HepG2 (cell line): ENCODE measurements at regions not wholly inside any gene's neighbourhood (a gene's known extent, or its start where the extent isn't known, plus 50 kb on each side); places are given as distances from the start of the nearest gene placed in this dataset.

Source experiments
- ATAC-seq: fragments of 200-7000 bp; cut with Tn5 transposase; 3 replicates; pipeline ENCODE4 v1.9.1; 2020; ENCODE audit warnings: mild to moderate bottlenecking, moderate library complexity
- BruUV-seq: library from RNA; stranded (reverse); fragments of 400-500 nt; replicated peaks from 2 replicates; lab custom pipeline; 2021; lab: Mats Ljungman, UMichigan
- CTCF ChIA-PET: fragments of 300-600 bp; formaldehyde crosslinking; extraction: SDS; loops from one replicate; lab custom pipeline; 2021; ENCODE audit warnings: low total read pairs, inconsistent platforms, low intra/inter-chr PET ratio; lab: Yijun Ruan, JAX
- POLR2A ChIA-PET: fragments of 350-600 bp; sonication (Branson Sonifier 250); formaldehyde crosslinking; loops from one replicate; lab custom pipeline; 2020; ENCODE audit warnings: antibody characterized with exemption, inconsistent platforms; lab: Yijun Ruan, JAX
- DNase-seq: peaks from one replicate; pipeline ENCODE4 v3.0.0-alpha.2; 2015; ENCODE audit warnings: low spot score
- FAIRE-seq: peaks from 3 replicates; lab custom pipeline; 2011; peaks lifted over from hg19 to GRCh38; lab: Jason Lieb, UNC
- H2AFZ ChIP-seq: one replicate; pipeline ENCODE4 v1.6.1; 2011; ENCODE audit warnings: low read length, inconsistent platforms
- H3K27ac ChIP-seq: fragments of 300-600 bp; 3 replicates; pipeline ENCODE4 v1.8.0; 2011; ENCODE audit warnings: mixed run types, mild to moderate bottlenecking, mixed read lengths, low read length, inconsistent platforms; ENCODE audit not compliant: insufficient read depth; ENCODE audit errors: extremely low read length
- H3K27me3 ChIP-seq, 2 experiments: fragments of 200-600 bp in 1 of 2; 2 replicates in 1 of 2; 3 replicates in 1 of 2; pipeline versions ENCODE4 v1.6.0 to v1.8.0; 2011; ENCODE audit warnings: low read length in 2 of 2, mild to moderate bottlenecking in 2 of 2, moderate library complexity in 2 of 2, inconsistent platforms in 1 of 2; ENCODE audit not compliant: insufficient read depth in 2 of 2, control insufficient read depth in 1 of 2
- H3K36me3 ChIP-seq, 2 experiments: fragments of 200-600 bp in 1 of 2; replicated peaks in 1 of 2; 2 replicates in 1 of 2; 3 replicates in 1 of 2; pipeline versions ENCODE4 v1.5.1 to v1.8.0; 2011; ENCODE audit warnings: low read length in 2 of 2, inconsistent platforms in 1 of 2; ENCODE audit not compliant: insufficient read depth in 2 of 2, control insufficient read depth in 1 of 2
- H3K4me1 ChIP-seq: 2 replicates; pipeline ENCODE4 v1.5.1; 2012; ENCODE audit warnings: low read length, inconsistent platforms; ENCODE audit not compliant: insufficient read depth
- H3K4me2 ChIP-seq: 2 replicates; pipeline ENCODE4 v1.6.0; 2011; ENCODE audit warnings: low read depth, low read length, inconsistent platforms
- H3K4me3 ChIP-seq, 3 experiments: fragments of 200-600 bp in 1 of 3; sonication (generic), shearing (Covaris generic) in 1 of 3; replicated peaks in 1 of 3; 2 replicates each; pipeline ENCODE4 v1.5.1; 2011 to 2016; ENCODE audit warnings: low read length in 3 of 3, inconsistent platforms in 2 of 3, low read depth in 2 of 3, mild to moderate bottlenecking in 2 of 3, control low read depth in 1 of 3, mixed read lengths in 1 of 3; ENCODE audit not compliant: insufficient read depth in 1 of 3
- H3K79me2 ChIP-seq: one replicate; pipeline ENCODE4 v1.6.1; 2011; ENCODE audit warnings: low read length, inconsistent platforms; ENCODE audit not compliant: insufficient read depth
- H3K9ac ChIP-seq: 2 replicates; pipeline ENCODE4 v1.6.0; 2011; ENCODE audit warnings: mild to moderate bottlenecking, low read depth, low read length, inconsistent platforms; ENCODE audit not compliant: insufficient read depth
- H3K9me3 ChIP-seq: 2 replicates; pipeline ENCODE4 v1.5.1; 2012; ENCODE audit warnings: mild to moderate bottlenecking, low read length
- H4K20me1 ChIP-seq: 2 replicates; pipeline ENCODE4 v1.6.0; 2011; ENCODE audit warnings: inconsistent platforms, mild to moderate bottlenecking, low read length, moderate library complexity; ENCODE audit not compliant: insufficient read depth
- GPN1 ChIP-seq: sonication (generic); formaldehyde crosslinking; IDR thresholded peaks from 2 replicates; pipeline ENCODE4 v1.5.1; 2020; ENCODE audit warnings: missing genetic modification reagents, borderline replicate concordance
- MAX ChIP-seq: IDR thresholded peaks from 2 replicates; pipeline ENCODE4 v1.6.1; 2012; ENCODE audit warnings: inconsistent platforms
- MED1 ChIP-seq: sonication (generic); formaldehyde crosslinking; IDR thresholded peaks from 2 replicates; pipeline ENCODE4 v1.4.0; 2020; ENCODE audit warnings: missing genetic modification reagents
- MTA1 ChIP-seq: sonication (generic); formaldehyde crosslinking; IDR thresholded peaks from 2 replicates; pipeline ENCODE4 v1.4.0; 2020; ENCODE audit warnings: missing genetic modification reagents, mild to moderate bottlenecking, borderline replicate concordance
- NFAT5 ChIP-seq: sonication (generic); formaldehyde crosslinking; IDR thresholded peaks from 2 replicates; pipeline ENCODE4 v1.4.0; 2020; ENCODE audit warnings: missing genetic modification reagents
- SKIL ChIP-seq: sonication (generic); formaldehyde crosslinking; IDR thresholded peaks from 2 replicates; pipeline ENCODE4 v1.8.0; 2022; ENCODE audit warnings: missing genetic modification reagents, mild to moderate bottlenecking, moderate library complexity, borderline replicate concordance
- SPEN ChIP-seq: sonication (generic); formaldehyde crosslinking; IDR thresholded peaks from 2 replicates; pipeline ENCODE4 v1.5.1; 2020; ENCODE audit warnings: low read depth, mild to moderate bottlenecking, missing genetic modification reagents
- ZMAT5 ChIP-seq: sonication (generic); formaldehyde crosslinking; IDR thresholded peaks from 2 replicates; pipeline ENCODE4 v1.5.0; 2020; ENCODE audit warnings: mild to moderate bottlenecking, low read depth, missing genetic modification reagents, borderline replicate concordance
- ZNF343 ChIP-seq: sonication (generic); formaldehyde crosslinking; IDR thresholded peaks from 2 replicates; pipeline ENCODE4 v1.4.0; 2020; ENCODE audit warnings: mild to moderate bottlenecking, missing genetic modification reagents
- ZNF446 ChIP-seq: sonication (generic); formaldehyde crosslinking; IDR thresholded peaks from 2 replicates; pipeline ENCODE4 v1.5.0; 2020; ENCODE audit warnings: mild to moderate bottlenecking, missing genetic modification reagents
- ZNF678 ChIP-seq: sonication (generic); formaldehyde crosslinking; IDR thresholded peaks from 2 replicates; pipeline ENCODE4 v1.4.0; 2020; ENCODE audit warnings: mild to moderate bottlenecking, missing genetic modification reagents
- WGBS: methylation state at CpG from one replicate; pipeline ENCODE4 v1.1.6; 2017; ENCODE audit warnings: low lambda C conversion rate; 5-methylcytosine and 5-hydroxymethylcytosine counted together
- in situ Hi-C: cut with HindIII; loops from 2 replicates; pipeline ENCODE4 v1.10.0; 2017; ENCODE audit warnings: low pct_unique_long_range_greater_than_20kb; ENCODE audit not compliant: extremely low pct_ligation_motif_present
- intact Hi-C: fragments of 100-400 bp; cut with micrococcal nuclease; formaldehyde crosslinking; loops from one replicate; pipeline ENCODE4 v1.10.0; 2022; ENCODE audit not compliant: unreplicated experiment
- TF ChIP-seq, protein P1 (sequence below): sonication (generic); formaldehyde crosslinking; IDR thresholded peaks from 2 replicates; pipeline ENCODE4 v1.8.1; 2023; ENCODE audit warnings: missing genetic modification reagents, mild to moderate bottlenecking, borderline replicate concordance
- TF ChIP-seq, protein P2 (sequence below), 2 experiments: sonication (generic) in 1 of 2; formaldehyde crosslinking in 1 of 2; IDR thresholded peaks; 2 replicates each; pipeline versions ENCODE4 v1.5.1 to v1.6.1; 2011 to 2020; ENCODE audit warnings: borderline replicate concordance in 1 of 2, low read depth in 1 of 2, low read length in 1 of 2, mild to moderate bottlenecking in 1 of 2, missing genetic modification reagents in 1 of 2, moderate library complexity in 1 of 2

DNA sequence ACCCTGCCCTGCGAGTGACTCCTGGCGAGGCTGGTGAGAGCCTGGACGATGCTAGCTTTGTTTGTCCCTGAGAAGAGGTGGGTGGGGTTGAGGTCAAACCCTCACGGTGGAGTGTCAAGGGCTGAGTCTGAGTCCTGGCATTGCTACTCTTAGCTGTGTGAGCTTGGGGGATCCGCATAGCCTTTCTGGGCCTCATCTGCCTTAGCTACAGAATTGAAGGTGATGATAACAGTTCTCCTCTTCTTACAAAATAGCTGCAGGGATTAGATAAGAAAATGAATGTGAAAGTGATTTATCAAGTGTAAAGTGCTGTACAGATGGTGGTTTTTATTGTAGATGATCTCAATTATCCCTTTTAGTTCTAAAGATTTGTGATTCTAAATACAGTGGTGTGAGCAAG is 144.6 kb downstream of the LPIN1 start:
- Histone ChIP-seq H4K20me1 (no peaks in the 10 kb centered on the region), H3K79me2 (no peaks in the 10 kb centered on the region), H3K4me1 (no peaks in the 10 kb centered on the region), H2AFZ (no peak overlapping the region), H3K36me3 (no peaks in the 10 kb centered on the region), H3K4me2 (no peak overlapping the region), H3K9ac (no peak overlapping the region), H3K27ac (no peak overlapping the region), H3K9me3 (peaks cover 29% of the 10 kb centered on the region), H3K27me3 (no peaks in the 10 kb centered on the region), H3K4me3 (no peak overlapping the region)
- ChIA-PET POLR2A (no interaction called here), CTCF (no interaction called here)
- intact Hi-C loops (no loop called here), in situ Hi-C loops (no loop called here)
- no peak for FAIRE-seq
- WGBS: 12% methylated on average over 5 of the region's 5 CpGs
- no peak for DNase-seq
- BruUV-seq: no TSS peak
- ATAC-seq: no peak
- TF ChIP-seq ZNF678 (CRISPR knock-in tag): no peak
- TF ChIP-seq ZNF446 (CRISPR knock-in tag): no peak
- TF ChIP-seq, protein P1, sequence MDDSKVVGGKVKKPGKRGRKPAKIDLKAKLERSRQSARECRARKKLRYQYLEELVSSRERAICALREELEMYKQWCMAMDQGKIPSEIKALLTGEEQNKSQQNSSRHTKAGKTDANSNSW: no peak
- TF ChIP-seq ZNF343: no peak
- TF ChIP-seq, protein P2, sequence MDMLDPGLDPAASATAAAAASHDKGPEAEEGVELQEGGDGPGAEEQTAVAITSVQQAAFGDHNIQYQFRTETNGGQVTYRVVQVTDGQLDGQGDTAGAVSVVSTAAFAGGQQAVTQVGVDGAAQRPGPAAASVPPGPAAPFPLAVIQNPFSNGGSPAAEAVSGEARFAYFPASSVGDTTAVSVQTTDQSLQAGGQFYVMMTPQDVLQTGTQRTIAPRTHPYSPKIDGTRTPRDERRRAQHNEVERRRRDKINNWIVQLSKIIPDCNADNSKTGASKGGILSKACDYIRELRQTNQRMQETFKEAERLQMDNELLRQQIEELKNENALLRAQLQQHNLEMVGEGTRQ (IDR thresholded peaks at IDR 0.05; ENCODE audit: low read depth, low read length): no peak
- TF ChIP-seq, protein P2 (CRISPR knock-in tag; IDR thresholded peaks at IDR 0.05; ENCODE audit: borderline replicate concordance): no peak
- TF ChIP-seq SKIL (CRISPR knock-in tag): no peak
- no peak for TF ChIP-seq MED1
- TF ChIP-seq ZMAT5 (CRISPR knock-in tag): no peak
- no peak for TF ChIP-seq SPEN (CRISPR knock-in tag)
- no peak for TF ChIP-seq MTA1
- no peak for TF ChIP-seq NFAT5
- TF ChIP-seq MAX: no peak
- TF ChIP-seq GPN1 (CRISPR knock-in tag): no peak
